ENCODE measurements at regions not wholly inside any gene's neighbourhood (a gene's known extent, or its start where the extent isn't known, plus 50 kb on each side); places are given as distances from the start of the nearest gene placed in this dataset.

- peaks cover 3 to 7% (median 7%) of the 10 kb centered on the region in 4 donors for H3K4me1 Mint-ChIP-seq
- Histone ChIP-seq H3K4me1 (ENCODE audit: insufficient read depth, low read length) (no peaks in the 10 kb centered on the region), H3K36me3 (ENCODE audit: insufficient read depth, low read length) (no peaks in the 10 kb centered on the region), H3K27me3 (ENCODE audit: insufficient read depth, low read length) (no peaks in the 10 kb centered on the region), H3K4me3 (ENCODE audit: low read length in 2 of 2) (no peak overlapping the region), H3K9me3 (ENCODE audit: control insufficient read depth in 1 of 2, low read length in 2 of 2) (no peaks in the 10 kb centered on the region), H3K27ac (ENCODE audit: low read depth, low read length) (no peak overlapping the region)
- CTCF ChIA-PET (ENCODE audit: partially characterized antibody): no interaction called here
- intact Hi-C loops (cut with micrococcal nuclease): no loop called here
- POLR2A ChIA-PET (ENCODE audit: partially characterized antibody): no interaction called here
- H3K27me3 Mint-ChIP-seq: peaks cover 0 to 4% of the 10 kb centered on the region in 2 donors
- no peak overlapping the region for H3K4me3 Mint-ChIP-seq
- no peak overlapping the region for H3K27ac Mint-ChIP-seq
- no peaks in the 10 kb centered on the region for H3K36me3 Mint-ChIP-seq
- DNase-seq: no peak
- H3K9me3 Mint-ChIP-seq: peaks cover 0 to 4% (median 0%) of the 10 kb centered on the region in 8 donors
Observed at GRCh38 chr2:59881218-59881617, 672.2 kb downstream of the BCL11A start.

GRCh38 chr2:59879700-59880131 is 673.7 kb downstream of the BCL11A start:
- intact Hi-C loops (cut with micrococcal nuclease): no loop called here
- no peak overlapping the region for H3K4me3 ChIP-seq (ENCODE audit: low read length in 2 of 2)
- H3K4me1 ChIP-seq (ENCODE audit: insufficient read depth, low read length): no peaks in the 10 kb centered on the region
- no peaks in the 10 kb centered on the region for H3K36me3 Mint-ChIP-seq
- no peak overlapping the region for H3K27ac ChIP-seq (ENCODE audit: low read depth, low read length)
- no peaks in the 10 kb centered on the region for H3K4me1 Mint-ChIP-seq
- H3K9me3 ChIP-seq (ENCODE audit: control insufficient read depth in 1 of 2, low read length in 2 of 2): no peaks in the 10 kb centered on the region
- DNase-seq: no peak
- H3K27ac Mint-ChIP-seq: peak overlapping the region in 1 of 7 donors; percentile 57
- H3K27me3 Mint-ChIP-seq: peaks cover 0 to 1% of the 10 kb centered on the region in 2 donors
- ChIA-PET CTCF (ENCODE audit: partially characterized antibody) (no interaction called here), POLR2A (ENCODE audit: partially characterized antibody) (no interaction called here)
- H3K9me3 Mint-ChIP-seq: peaks cover 0 to 4% (median 0%) of the 10 kb centered on the region in 8 donors
- H3K36me3 ChIP-seq (ENCODE audit: insufficient read depth, low read length): no peaks in the 10 kb centered on the region
- H3K4me3 Mint-ChIP-seq: no peak overlapping the region
- H3K27me3 ChIP-seq (ENCODE audit: insufficient read depth, low read length): no peaks in the 10 kb centered on the region

DNA sequence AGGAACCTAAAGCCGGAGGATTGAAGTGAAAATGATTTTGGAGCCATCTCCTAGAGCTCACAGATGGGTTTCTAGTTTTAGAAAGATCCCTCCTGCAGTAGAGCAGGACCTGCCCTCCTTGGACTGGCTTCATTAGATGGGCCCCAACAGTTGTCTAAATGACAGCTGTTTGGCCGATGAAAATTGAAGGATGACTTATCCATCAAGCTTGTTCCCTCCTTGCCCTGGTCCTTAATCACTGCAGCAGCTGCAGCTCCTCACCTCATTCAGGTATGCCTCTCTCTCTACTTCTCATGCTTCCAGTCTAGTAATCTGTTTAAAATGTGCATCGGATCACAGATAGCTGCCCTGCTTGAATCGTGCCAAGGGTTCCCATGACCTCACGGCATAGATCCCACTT is 677.6 kb downstream of the BCL11A start:
- intact Hi-C loops (cut with micrococcal nuclease): no loop called here
- Mint-ChIP-seq H3K9me3 (peaks cover 0 to 3% (median 0%) of the 10 kb centered on the region in 8 donors), H3K4me3 (no peak overlapping the region), H3K4me1 (no peaks in the 10 kb centered on the region), H3K27ac (no peak overlapping the region), H3K36me3 (no peaks in the 10 kb centered on the region), H3K27me3 (no peaks in the 10 kb centered on the region)
- no peak for DNase-seq
- H3K27ac ChIP-seq (ENCODE audit: low read depth, low read length): no peak overlapping the region
- no peaks in the 10 kb centered on the region for H3K36me3 ChIP-seq (ENCODE audit: insufficient read depth, low read length)
- POLR2A ChIA-PET (ENCODE audit: partially characterized antibody): no interaction called here
- CTCF ChIA-PET (ENCODE audit: partially characterized antibody): no interaction called here
- no peaks in the 10 kb centered on the region for H3K9me3 ChIP-seq (ENCODE audit: control insufficient read depth in 1 of 2, low read length in 2 of 2)
- no peaks in the 10 kb centered on the region for H3K27me3 ChIP-seq (ENCODE audit: insufficient read depth, low read length)
- H3K4me3 ChIP-seq (ENCODE audit: low read length in 2 of 2): no peak overlapping the region
- no peaks in the 10 kb centered on the region for H3K4me1 ChIP-seq (ENCODE audit: insufficient read depth, low read length)

- Mint-ChIP-seq H3K9me3 (peaks cover 0 to 3% (median 0%) of the 10 kb centered on the region in 8 donors), H3K27ac (no peak overlapping the region), H3K4me3 (no peak overlapping the region), H3K27me3 (no peaks in the 10 kb centered on the region), H3K4me1 (no peaks in the 10 kb centered on the region), H3K36me3 (no peaks in the 10 kb centered on the region)
- intact Hi-C loops (cut with micrococcal nuclease): no loop called here
- Histone ChIP-seq H3K27me3 (ENCODE audit: insufficient read depth, low read length) (no peaks in the 10 kb centered on the region), H3K4me1 (ENCODE audit: insufficient read depth, low read length) (no peaks in the 10 kb centered on the region), H3K4me3 (ENCODE audit: low read length in 2 of 2) (no peak overlapping the region), H3K36me3 (ENCODE audit: insufficient read depth, low read length) (no peaks in the 10 kb centered on the region), H3K27ac (ENCODE audit: low read depth, low read length) (no peak overlapping the region), H3K9me3 (ENCODE audit: control insufficient read depth in 1 of 2, low read length in 2 of 2) (no peaks in the 10 kb centered on the region)
- POLR2A ChIA-PET (ENCODE audit: partially characterized antibody): no interaction called here
- CTCF ChIA-PET (ENCODE audit: partially characterized antibody): no interaction called here
- DNase-seq: no peak
Observed at GRCh38 chr2:59874971-59875755, 678.3 kb downstream of the BCL11A start.

DNA sequence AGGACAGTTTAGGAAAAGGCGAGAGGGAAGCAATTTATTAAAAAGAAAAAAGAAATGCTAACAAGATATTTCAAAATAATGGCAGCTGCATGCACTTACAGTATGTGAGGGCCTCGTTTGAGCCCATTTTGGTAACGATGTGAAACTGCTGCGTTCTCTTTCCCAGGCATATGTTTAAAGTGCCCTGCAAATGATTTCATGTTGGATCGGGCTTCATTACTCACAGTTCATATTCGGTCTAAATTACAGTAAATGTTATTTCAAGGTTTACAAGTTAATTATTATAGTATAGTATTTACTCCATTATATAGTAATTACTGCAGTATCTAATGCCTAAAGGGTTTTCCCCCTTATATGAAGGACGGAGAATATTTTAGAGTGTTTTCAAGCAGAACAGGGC is 679.1 kb downstream of the BCL11A start:
- H3K4me1 ChIP-seq (ENCODE audit: insufficient read depth, low read length): no peaks in the 10 kb centered on the region
- no peaks in the 10 kb centered on the region for H3K9me3 ChIP-seq (ENCODE audit: control insufficient read depth in 1 of 2, low read length in 2 of 2)
- Mint-ChIP-seq H3K27ac (no peak overlapping the region), H3K4me1 (no peaks in the 10 kb centered on the region), H3K36me3 (no peaks in the 10 kb centered on the region), H3K27me3 (no peaks in the 10 kb centered on the region), H3K9me3 (peaks cover 0 to 3% (median 0%) of the 10 kb centered on the region in 8 donors), H3K4me3 (no peak overlapping the region)
- H3K27me3 ChIP-seq (ENCODE audit: insufficient read depth, low read length): no peaks in the 10 kb centered on the region
- no peak for DNase-seq
- no peaks in the 10 kb centered on the region for H3K36me3 ChIP-seq (ENCODE audit: insufficient read depth, low read length)
- H3K27ac ChIP-seq (ENCODE audit: low read depth, low read length): no peak overlapping the region
- POLR2A ChIA-PET (ENCODE audit: partially characterized antibody): no interaction called here
- intact Hi-C loops (cut with micrococcal nuclease): no loop called here
- H3K4me3 ChIP-seq (ENCODE audit: low read length in 2 of 2): no peak overlapping the region
- CTCF ChIA-PET (ENCODE audit: partially characterized antibody): no interaction called here

- CTCF ChIA-PET (ENCODE audit: partially characterized antibody): no interaction called here
Observed at GRCh38 chr2:59871830-59872229, 681.6 kb downstream of the BCL11A start.

DNA sequence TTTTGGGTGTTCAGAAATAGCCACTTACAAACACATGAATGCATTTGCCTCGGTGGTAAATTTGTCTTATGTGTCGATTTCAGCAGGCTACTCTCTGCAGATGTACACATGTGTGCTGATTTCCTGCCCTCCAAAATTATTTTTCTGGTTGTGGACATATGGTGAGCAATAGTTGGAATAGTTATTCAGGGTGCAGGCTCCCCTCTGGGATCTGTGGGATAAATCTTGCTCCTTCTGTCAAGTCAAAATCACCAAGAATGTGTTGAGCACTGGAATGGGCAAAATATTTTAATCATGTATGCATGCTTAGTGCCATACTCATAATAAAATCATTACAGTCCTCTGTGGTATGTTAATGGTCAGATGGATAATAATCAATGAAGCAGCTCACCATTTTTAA is 684.5 kb downstream of the BCL11A start:
- DNase-seq: no peak
- Histone ChIP-seq H3K9me3 (ENCODE audit: control insufficient read depth in 1 of 2, low read length in 2 of 2) (no peaks in the 10 kb centered on the region), H3K4me3 (ENCODE audit: low read length in 2 of 2) (no peak overlapping the region), H3K27me3 (ENCODE audit: insufficient read depth, low read length) (no peaks in the 10 kb centered on the region), H3K36me3 (ENCODE audit: insufficient read depth, low read length) (no peaks in the 10 kb centered on the region), H3K27ac (ENCODE audit: low read depth, low read length) (no peak overlapping the region), H3K4me1 (ENCODE audit: insufficient read depth, low read length) (no peaks in the 10 kb centered on the region)
- Mint-ChIP-seq H3K27ac (no peak overlapping the region), H3K4me1 (no peaks in the 10 kb centered on the region), H3K27me3 (no peaks in the 10 kb centered on the region), H3K36me3 (no peaks in the 10 kb centered on the region), H3K4me3 (no peak overlapping the region), H3K9me3 (peaks cover 0 to 4% (median 0%) of the 10 kb centered on the region in 8 donors)
- POLR2A ChIA-PET (ENCODE audit: partially characterized antibody): no interaction called here
- intact Hi-C loops (cut with micrococcal nuclease): no loop called here
- CTCF ChIA-PET (ENCODE audit: partially characterized antibody): no interaction called here

More at GRCh38 chr2:59871830-59872229, 681.6 kb downstream of the BCL11A start:
- no peaks in the 10 kb centered on the region for H3K4me1 ChIP-seq (ENCODE audit: insufficient read depth, low read length)
- H3K4me3 Mint-ChIP-seq: no peak overlapping the region
- no peaks in the 10 kb centered on the region for H3K36me3 Mint-ChIP-seq
- no peaks in the 10 kb centered on the region for H3K27me3 ChIP-seq (ENCODE audit: insufficient read depth, low read length)
- no peaks in the 10 kb centered on the region for H3K36me3 ChIP-seq (ENCODE audit: insufficient read depth, low read length)
- peaks cover 0 to 4% (median 0%) of the 10 kb centered on the region in 8 donors for H3K9me3 Mint-ChIP-seq
- intact Hi-C loops (cut with micrococcal nuclease): no loop called here
- no peaks in the 10 kb centered on the region for H3K27me3 Mint-ChIP-seq
- POLR2A ChIA-PET (ENCODE audit: partially characterized antibody): no interaction called here
- no peak overlapping the region for H3K4me3 ChIP-seq (ENCODE audit: low read length in 2 of 2)
- no peak overlapping the region for H3K27ac ChIP-seq (ENCODE audit: low read depth, low read length)
- DNase-seq: no peak
- no peaks in the 10 kb centered on the region for H3K4me1 Mint-ChIP-seq
- H3K27ac Mint-ChIP-seq: no peak overlapping the region
- no peaks in the 10 kb centered on the region for H3K9me3 ChIP-seq (ENCODE audit: control insufficient read depth in 1 of 2, low read length in 2 of 2)
